ENCODE measurements at regions not wholly inside any gene's neighbourhood (a gene's known extent, or its start where the extent isn't known, plus 50 kb on each side); places are given as distances from the start of the nearest gene placed in this dataset.

DNA sequence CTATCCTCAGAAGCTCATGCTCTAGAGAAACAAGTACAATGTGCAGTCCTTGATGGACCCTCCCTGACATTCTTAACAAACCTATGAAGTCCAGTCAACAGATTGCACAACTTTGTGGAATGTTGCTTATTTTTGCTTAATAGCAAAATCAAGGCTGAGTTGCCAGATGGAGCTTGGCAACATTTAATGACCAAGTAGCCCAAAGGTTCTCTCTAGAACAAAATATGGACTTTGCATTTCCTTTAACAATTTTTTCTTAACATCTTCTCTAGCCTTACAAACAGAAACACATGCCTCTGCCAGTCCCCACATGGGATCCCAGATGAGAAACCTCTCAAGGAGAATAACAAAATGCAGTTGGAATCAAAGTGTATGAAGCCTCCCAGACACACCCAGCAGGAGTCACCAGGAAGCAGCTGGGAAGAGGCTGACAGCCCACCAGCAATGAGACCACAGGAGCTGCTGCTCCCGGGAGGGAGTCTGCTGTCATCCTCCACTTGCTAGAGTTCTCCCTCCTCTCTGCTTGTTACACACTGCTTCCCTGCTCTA lies 422.5 kb upstream of the CDIN1 start:
- H3K4me3 ChIP-seq (ENCODE audit: low read length): no peak overlapping the region
- TF ChIP-seq, protein P1, sequence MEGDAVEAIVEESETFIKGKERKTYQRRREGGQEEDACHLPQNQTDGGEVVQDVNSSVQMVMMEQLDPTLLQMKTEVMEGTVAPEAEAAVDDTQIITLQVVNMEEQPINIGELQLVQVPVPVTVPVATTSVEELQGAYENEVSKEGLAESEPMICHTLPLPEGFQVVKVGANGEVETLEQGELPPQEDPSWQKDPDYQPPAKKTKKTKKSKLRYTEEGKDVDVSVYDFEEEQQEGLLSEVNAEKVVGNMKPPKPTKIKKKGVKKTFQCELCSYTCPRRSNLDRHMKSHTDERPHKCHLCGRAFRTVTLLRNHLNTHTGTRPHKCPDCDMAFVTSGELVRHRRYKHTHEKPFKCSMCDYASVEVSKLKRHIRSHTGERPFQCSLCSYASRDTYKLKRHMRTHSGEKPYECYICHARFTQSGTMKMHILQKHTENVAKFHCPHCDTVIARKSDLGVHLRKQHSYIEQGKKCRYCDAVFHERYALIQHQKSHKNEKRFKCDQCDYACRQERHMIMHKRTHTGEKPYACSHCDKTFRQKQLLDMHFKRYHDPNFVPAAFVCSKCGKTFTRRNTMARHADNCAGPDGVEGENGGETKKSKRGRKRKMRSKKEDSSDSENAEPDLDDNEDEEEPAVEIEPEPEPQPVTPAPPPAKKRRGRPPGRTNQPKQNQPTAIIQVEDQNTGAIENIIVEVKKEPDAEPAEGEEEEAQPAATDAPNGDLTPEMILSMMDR (IDR thresholded peaks at IDR 0.05; ENCODE audit: low read depth, low read length, poor library complexity, severe bottlenecking): no peak
- no peak for TF ChIP-seq EZH2phosphoT487 (IDR thresholded peaks at IDR 0.05; ENCODE audit: borderline replicate concordance, low read length)
- no peaks in the 10 kb centered on the region for H3F3A ChIP-seq (ENCODE audit: control insufficient read depth, insufficient read depth)
- H3K27ac ChIP-seq (ENCODE audit: low read depth, low read length): no peak overlapping the region
- H3K79me2 ChIP-seq (ENCODE audit: control insufficient read depth, low read length): no peaks in the 10 kb centered on the region
- H3K9me3 ChIP-seq (ENCODE audit: control insufficient read depth, insufficient read depth, low read length): no peaks in the 10 kb centered on the region
- H3K4me1 ChIP-seq (ENCODE audit: control insufficient read depth, low read length): no peaks in the 10 kb centered on the region
- H3K9me2 ChIP-seq (replicated peaks; ENCODE audit: control insufficient read depth, low read length): no peaks in the 10 kb centered on the region
- no peaks in the 10 kb centered on the region for H3K27me3 ChIP-seq (ENCODE audit: control insufficient read depth, low read length)
- no peaks in the 10 kb centered on the region for H3K36me3 ChIP-seq (ENCODE audit: control insufficient read depth, low read length)
- H3K4me2 ChIP-seq (ENCODE audit: low read length): no peak overlapping the region
- H4K20me1 ChIP-seq (ENCODE audit: control insufficient read depth, insufficient read depth, low read depth, low read length): no peaks in the 10 kb centered on the region

DNA sequence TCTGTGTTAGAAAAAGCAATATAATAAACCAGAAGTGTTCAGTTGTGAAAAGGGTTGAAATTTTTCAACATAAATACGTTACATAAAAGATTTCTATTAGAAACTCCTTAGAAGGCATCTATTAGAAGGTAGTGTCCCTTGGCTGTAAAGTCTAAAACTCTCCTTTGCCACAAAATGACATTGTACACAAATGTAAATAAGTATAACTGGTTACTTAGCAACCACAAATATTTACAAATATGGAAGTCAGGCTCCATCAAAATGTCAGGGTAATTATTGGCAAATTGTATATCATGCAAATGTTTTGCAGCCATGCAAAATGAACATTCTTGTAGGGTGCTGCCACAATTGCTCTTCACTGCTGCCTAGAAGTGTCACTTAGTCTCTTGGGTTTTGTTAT lies 419.1 kb upstream of the CDIN1 start:
- Histone ChIP-seq H3K36me3 (ENCODE audit: control insufficient read depth, low read length) (no peaks in the 10 kb centered on the region), H3F3A (ENCODE audit: control insufficient read depth, insufficient read depth) (no peaks in the 10 kb centered on the region), H3K27me3 (ENCODE audit: control insufficient read depth, low read length) (no peaks in the 10 kb centered on the region), H3K4me2 (ENCODE audit: low read length) (no peak overlapping the region), H3K79me2 (ENCODE audit: control insufficient read depth, low read length) (no peaks in the 10 kb centered on the region), H3K4me3 (ENCODE audit: low read length) (no peak overlapping the region), H3K27ac (ENCODE audit: low read depth, low read length) (no peak overlapping the region), H3K9me2 (replicated peaks; ENCODE audit: control insufficient read depth, low read length) (no peaks in the 10 kb centered on the region), H3K9me3 (ENCODE audit: control insufficient read depth, insufficient read depth, low read length) (no peaks in the 10 kb centered on the region; the same call in 1 of the 2 replicates), H4K20me1 (ENCODE audit: control insufficient read depth, insufficient read depth, low read depth, low read length) (no peaks in the 10 kb centered on the region), H3K4me1 (ENCODE audit: control insufficient read depth, low read length) (no peaks in the 10 kb centered on the region)
- TF ChIP-seq, protein P1 (IDR thresholded peaks at IDR 0.05; ENCODE audit: low read depth, low read length, poor library complexity, severe bottlenecking): no peak
- no peak for TF ChIP-seq EZH2phosphoT487 (IDR thresholded peaks at IDR 0.05; ENCODE audit: borderline replicate concordance, low read length)

DNA sequence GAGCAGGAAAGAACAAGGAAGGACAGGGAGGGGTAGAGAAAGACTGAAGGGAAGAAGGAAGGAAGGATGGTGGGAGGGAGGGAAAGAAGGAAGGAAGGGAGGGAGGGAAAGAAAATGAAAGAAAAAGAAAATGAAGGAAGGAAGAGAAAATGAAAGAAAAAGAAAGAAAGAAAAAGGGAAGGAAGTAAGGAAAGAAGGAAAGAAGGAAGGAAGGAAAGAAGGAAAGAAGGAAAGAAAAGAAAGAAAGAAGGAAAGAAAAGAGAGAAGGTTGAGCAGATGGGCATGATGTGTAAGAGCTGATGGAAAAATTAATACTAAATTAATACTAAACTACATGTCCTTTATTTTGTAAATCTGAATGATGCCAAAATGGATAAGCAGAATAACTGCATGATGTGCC lies 418.3 kb upstream of the CDIN1 start:
- no peak overlapping the region for H3K4me3 ChIP-seq (ENCODE audit: low read length)
- H3K27ac ChIP-seq (ENCODE audit: low read depth, low read length): no peak overlapping the region
- H3K9me3 ChIP-seq (ENCODE audit: control insufficient read depth, insufficient read depth, low read length): no peaks in the 10 kb centered on the region; the same call in 1 of the 2 replicates
- H3F3A ChIP-seq (ENCODE audit: control insufficient read depth, insufficient read depth): no peaks in the 10 kb centered on the region
- no peak overlapping the region for H3K4me2 ChIP-seq (ENCODE audit: low read length)
- H3K9me2 ChIP-seq (replicated peaks; ENCODE audit: control insufficient read depth, low read length): no peaks in the 10 kb centered on the region
- no peaks in the 10 kb centered on the region for H4K20me1 ChIP-seq (ENCODE audit: control insufficient read depth, insufficient read depth, low read depth, low read length)
- H3K4me1 ChIP-seq (ENCODE audit: control insufficient read depth, low read length): no peaks in the 10 kb centered on the region
- H3K27me3 ChIP-seq (ENCODE audit: control insufficient read depth, low read length): no peaks in the 10 kb centered on the region
- H3K79me2 ChIP-seq (ENCODE audit: control insufficient read depth, low read length): no peaks in the 10 kb centered on the region
- H3K36me3 ChIP-seq (ENCODE audit: control insufficient read depth, low read length): no peaks in the 10 kb centered on the region
- TF ChIP-seq, protein P1 (IDR thresholded peaks at IDR 0.05; ENCODE audit: low read depth, low read length, poor library complexity, severe bottlenecking): no peak
- TF ChIP-seq EZH2phosphoT487 (IDR thresholded peaks at IDR 0.05; ENCODE audit: borderline replicate concordance, low read length): no peak
